Fibroblast of skin of left biceps (primary cell): ENCODE measurements at regions not wholly inside any gene's neighbourhood (a gene's known extent, or its start where the extent isn't known, plus 50 kb on each side); places are given as distances from the start of the nearest gene placed in this dataset.

Experiments
- DNase-seq, 2 experiments: peaks; one replicate each; pipeline ENCODE4 v3.0.0-alpha.2; 2013; ENCODE audit warnings: low read depth in 2 of 2

GRCh38 chr17:71157297-71157696, 963.5 kb upstream of the SOX9 start:
- no peak for DNase-seq

GRCh38 chr17:71158437-71158836, 962.4 kb upstream of the SOX9 start:
- DNase-seq, result no peak

DNA sequence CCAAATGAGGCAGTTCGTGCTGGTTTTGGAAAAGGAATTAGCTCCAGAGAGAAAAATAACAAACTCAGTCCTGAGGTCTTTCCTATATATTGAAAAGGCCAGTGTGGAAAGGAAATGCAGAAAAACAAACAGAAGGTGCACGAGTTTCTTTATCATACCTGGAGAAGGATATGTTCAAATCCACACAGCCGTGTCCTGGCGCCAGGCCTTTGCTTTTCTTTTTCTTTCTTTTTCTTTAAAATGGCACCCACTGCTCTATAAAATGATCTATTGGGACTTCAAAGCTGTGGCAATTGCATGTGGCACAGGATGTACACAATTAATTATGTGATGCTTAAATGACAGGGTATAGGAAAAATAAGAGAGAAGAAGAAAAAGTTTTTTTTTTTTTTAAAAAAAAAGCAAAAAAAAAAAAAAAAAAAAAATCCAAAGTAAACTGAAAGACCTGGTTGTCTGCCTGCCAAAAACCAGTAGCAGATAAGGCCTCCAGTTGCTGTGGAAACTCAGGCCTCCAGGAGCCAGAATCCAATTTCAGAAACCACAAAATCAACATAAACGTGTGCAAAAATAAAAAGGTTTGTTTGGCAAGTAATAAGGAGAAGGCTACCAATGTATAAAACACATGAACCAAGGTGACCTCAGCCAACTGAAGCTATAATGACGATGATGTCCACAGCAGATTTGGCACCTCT, 957.6 kb upstream of the SOX9 start:
- DNase-seq, result no peak

DNA sequence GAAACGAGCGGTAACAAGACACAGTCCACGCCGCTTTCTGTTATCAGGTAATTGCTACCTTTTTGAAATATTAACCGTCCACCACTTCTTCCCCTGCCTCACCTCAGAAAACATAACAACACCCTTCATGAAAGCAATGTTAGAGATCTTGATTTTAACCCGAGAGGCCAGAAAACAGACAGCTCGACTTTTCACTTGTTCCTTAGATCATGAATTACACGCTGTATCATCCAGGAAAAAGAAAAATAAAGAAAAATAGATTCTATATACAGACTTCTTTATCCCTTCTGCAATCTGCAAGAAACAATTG, 957.1 kb upstream of the SOX9 start:
- no peak for DNase-seq

- no peak for DNase-seq
Observed at GRCh38 chr17:71164561-71164960, 956.3 kb upstream of the SOX9 start.

- DNase-seq, result no peak
Observed at GRCh38 chr17:71166311-71166710, 954.5 kb upstream of the SOX9 start.

DNA sequence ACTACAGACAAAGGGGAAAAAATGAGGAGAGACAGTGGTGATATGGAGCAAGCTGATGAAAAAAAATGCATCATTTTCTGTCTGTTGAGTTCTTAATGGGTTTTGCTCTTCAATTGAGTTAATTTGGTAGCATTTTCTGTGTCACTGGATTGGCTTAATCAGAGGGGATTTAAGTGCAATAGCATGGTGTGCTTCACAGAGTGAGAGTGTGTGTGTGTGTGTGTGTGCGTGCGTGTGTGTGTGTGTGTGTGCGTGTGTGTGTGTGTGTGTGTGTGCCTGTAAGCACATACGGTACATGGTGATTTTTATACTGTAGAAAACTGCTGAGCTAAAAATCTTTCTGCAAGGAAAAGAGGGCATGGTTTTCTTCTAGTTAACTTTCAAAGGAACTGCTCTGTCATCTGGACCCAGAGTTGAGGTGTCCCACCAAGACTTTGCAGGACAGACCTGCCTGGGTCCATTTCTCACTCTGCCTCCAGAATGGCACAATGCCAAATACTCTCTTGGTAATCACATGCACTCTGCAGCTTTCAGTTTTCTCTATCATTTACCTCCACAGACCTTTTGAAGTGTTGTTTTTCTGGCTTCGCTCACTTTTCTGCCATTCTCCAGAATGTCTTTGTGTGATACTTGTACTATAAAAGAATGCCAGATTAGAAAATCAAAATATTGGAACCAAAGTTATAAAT, 952.6 kb upstream of the SOX9 start:
- DNase-seq, result no peak

DNA sequence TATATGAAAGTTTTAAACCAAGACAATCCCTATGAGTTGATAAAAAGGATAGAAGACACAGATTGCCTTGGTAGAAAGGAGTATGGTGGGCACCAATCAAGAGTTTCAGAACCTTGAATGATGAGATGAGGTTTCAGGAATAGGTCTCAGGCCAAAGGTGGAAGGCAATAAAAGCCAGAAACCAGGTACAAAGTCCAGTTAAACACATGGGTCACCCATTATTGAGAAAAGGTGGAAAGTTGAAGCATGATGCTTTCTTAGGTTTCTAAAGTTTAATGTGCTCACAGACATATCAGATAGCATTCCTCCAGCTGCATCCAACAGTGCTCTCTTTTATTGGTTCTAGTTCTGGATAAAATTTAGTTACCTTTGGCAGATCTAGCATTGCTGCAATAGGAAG, 950.8 kb upstream of the SOX9 start:
- no peak for DNase-seq

DNA sequence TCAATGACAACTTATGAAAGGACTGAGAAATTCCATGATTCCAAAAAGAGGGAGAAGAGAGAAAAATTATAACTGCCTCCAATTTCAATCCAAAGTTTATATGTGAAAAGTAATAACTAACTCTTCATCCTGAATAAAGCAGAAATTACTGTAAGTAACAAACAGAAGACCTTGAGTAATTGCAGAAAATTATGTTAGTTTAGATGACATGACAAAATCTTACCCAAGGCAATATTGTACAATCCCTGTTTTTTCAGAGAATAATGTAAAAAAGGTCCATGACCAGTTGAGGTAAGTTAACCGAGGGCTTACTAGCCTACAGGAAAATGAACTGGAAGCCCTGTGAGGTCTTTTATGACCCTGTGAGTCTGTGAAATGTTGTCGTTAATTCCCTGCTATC, 949.5 kb upstream of the SOX9 start:
- DNase-seq, result no peak

DNA sequence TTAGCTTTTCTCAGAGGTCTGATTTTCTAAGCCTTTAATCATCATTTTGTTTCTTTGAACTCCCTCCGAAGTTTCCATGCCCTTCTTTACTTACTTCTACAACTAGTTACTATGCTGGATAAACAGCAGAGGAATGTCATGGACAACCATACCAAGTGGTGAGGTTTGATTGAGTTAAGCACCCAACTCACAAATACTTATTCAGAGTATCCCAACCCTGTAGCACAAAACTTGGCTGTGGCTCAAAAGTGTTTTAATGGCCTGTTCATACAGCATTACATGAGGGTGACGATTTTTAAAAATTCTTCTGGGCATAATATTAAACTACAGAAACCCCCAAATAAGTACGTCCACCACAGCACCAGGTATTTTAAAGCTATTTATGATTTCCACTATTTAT, 946.8 kb upstream of the SOX9 start:
- DNase-seq, result no peak

GRCh38 chr17:71176331-71176730, 944.5 kb upstream of the SOX9 start:
- DNase-seq, result no peak

GRCh38 chr17:71176928-71177443, 943.8 kb upstream of the SOX9 start:
- no peak for DNase-seq

DNA sequence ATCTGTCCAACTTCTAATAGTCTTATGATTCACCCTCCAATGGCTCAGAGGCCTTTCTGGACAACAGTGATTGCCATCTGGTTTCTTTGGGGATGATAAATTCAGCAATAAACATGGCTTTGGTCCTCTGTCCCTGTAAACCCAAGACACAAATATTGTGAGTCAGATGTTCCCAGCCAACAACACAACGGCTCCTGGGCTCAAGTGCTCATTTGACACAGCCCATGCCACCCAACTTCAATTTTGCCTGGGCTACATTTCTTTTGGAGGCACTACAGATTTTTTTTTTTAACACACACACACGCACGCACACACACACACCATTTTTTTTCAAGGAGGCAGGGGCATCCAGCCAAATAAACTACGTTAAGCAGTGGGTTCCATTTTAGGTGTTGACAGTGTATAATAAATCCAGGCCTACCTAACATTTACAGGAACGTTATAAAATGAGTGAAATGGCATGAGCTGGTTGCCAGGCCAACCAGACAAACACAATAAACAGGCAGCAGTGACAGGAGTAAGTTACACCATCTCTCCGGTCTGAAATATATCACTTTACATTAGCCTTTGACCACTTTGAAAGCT, 939.9 kb upstream of the SOX9 start:
- DNase-seq, result peak; percentile 53 to 67

GRCh38 chr17:71183066-71183660, 937.7 kb upstream of the SOX9 start:
- no peak for DNase-seq

GRCh38 chr17:71184716-71185115, 936.1 kb upstream of the SOX9 start:
- no peak for DNase-seq

GRCh38 chr17:71187145-71187878, 933.5 kb upstream of the SOX9 start:
- DNase-seq, result no peak

GRCh38 chr17:71188811-71189492, 931.9 kb upstream of the SOX9 start:
- DNase-seq, result peak; percentile 90 to 93

DNA sequence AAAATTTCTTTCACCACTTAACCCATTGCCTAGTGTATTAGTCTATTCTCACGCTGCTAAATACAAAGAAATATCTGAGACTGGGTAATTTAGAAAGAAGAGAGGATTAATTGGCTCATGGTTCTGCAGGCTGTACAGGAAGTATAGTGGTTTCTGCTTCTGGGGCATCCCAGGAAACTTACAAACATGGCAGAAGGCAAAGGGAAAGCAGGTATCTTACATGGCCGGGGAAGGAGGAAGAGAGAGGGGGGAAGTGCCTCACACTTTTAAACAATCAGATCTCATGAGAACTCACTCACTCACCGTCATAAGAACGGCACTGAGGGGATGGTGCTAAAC, 931.4 kb upstream of the SOX9 start:
- no peak for DNase-seq

GRCh38 chr17:71192039-71192555, 928.7 kb upstream of the SOX9 start:
- DNase-seq, result no peak

DNA sequence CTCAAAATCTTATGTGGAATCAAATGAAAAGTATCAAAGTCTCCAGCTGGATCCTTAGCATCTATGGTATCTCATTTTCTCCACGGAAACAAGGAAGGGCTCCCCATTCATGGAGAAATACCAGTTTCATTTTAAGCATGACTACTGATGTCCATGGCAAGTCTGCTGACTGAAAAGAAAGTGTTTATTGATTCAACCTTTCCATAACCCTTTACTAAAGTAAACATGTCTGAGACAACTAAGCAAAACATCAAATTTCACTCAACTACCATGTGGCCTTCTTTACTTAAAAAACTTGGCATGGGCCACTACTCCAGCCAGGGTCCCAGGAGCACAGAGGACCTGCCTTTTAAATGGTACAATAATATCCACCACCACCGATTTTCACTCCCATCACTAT, 928.0 kb upstream of the SOX9 start:
- no peak for DNase-seq

DNA sequence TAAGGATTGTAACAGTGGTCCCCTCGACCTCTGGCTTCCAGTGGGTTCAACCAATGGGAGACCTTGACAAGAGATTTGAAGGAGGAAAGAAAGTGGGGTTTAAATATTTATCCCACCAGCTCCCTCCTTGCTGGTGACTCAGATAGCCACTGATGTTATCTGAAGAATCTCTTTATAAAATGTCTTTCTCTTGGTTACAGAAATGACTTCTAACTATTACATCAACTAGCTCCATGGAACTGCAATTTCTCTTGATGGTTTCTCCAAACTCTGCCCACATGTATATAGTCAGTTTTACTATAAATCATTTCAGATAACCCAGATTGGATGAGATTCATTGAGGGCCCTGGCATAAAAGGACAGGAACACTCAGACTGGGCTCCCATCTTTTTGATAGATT, 920.2 kb upstream of the SOX9 start:
- DNase-seq, result no peak

DNA sequence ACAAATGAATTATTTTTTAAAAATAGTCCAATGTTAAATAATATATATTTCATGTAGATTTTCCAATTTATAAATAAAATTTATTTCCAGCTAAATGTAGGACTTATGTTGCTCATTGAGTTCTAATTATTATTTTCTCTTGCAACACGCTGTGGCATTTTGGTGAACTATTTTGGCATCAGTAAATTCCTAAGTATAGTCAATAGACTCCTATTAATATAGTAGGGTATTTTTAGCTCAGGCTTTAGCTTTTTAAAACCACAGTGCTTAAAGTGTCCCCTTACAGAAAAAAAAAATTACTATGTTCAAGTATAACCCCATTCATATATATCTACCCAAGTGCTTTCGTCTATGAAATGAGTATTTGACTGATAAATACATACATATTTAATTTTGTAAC, 919.2 kb upstream of the SOX9 start:
- no peak for DNase-seq
